Left cardiac atrium (tissue), 4 donors: ENCODE measurements at regions not wholly inside any gene's neighbourhood (a gene's known extent, or its start where the extent isn't known, plus 50 kb on each side); places are given as distances from the start of the nearest gene placed in this dataset.
"Not testable (repeated sequence)": the region's sequence is repeated elsewhere in the genome, so short reads cannot be mapped to it uniquely, and the experiment has no call there.

Source experiments
- ATAC-seq, 2 donors: fragments of 200-7000 bp; cut with Tn5 transposase; one replicate each; pipeline ENCODE4 v1.9.1; 2020; ENCODE audit warnings: mild to moderate bottlenecking in 2 of 2, moderate library complexity in 2 of 2
- DNase-seq: peaks from one replicate; pipeline ENCODE4 v3.0.0-alpha.2; 2020
- intact Hi-C, 2 donors: fragments of 100-400 bp; cut with DNase I; formaldehyde crosslinking; loops; one replicate each; pipeline versions ENCODE4 v1.14.1 to v1.15.1; 2022 to 2023
- donor health status: DM: no; HTN: yes; CAD: no.
- donor health status: DM: no; HTN: yes; CAD: no; lungs with severe emphysema.
- donor health status: DM: yes; HTN: yes; CAD: no.
- donor health status: Dilated cardiomyopathy.

- DNase-seq, intact Hi-C loops, ATAC-seq: not testable (repeated sequence)
Measured at GRCh38 chr11:87784862-87785261, 390.4 kb downstream of the RAB38 start.

DNA sequence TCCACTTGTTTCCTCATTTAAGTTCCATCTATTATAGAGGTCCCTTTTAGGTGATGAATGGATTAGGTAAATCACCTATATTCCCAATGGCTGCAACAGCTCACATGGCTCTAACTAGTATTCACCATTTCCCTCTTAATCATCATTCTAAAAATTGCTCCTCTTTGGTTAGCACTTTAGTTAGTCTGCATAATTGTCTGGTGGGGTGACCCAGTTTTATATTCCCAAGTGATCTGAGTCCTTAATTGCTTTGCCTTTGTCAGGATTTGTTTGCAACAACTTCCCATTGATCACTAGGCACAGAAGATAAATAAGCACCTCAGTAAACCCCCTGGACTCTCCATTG is 395.2 kb downstream of the RAB38 start:
- DNase-seq, result no peak
- intact Hi-C loops, result no loop called here
- ATAC-seq, result no peak

- intact Hi-C loops, result no loop called here
- ATAC-seq, result no peak
Measured at GRCh38 chr11:87779276-87780067, 395.8 kb downstream of the RAB38 start.

GRCh38 chr11:87778357-87778756 is 396.9 kb downstream of the RAB38 start:
- ATAC-seq (peak in 1 of 2 donors; percentile 19), DNase-seq (no peak)
- intact Hi-C loops, result no loop called here

More at GRCh38 chr11:87779276-87780067, 395.8 kb downstream of the RAB38 start:
- no peak for DNase-seq

GRCh38 chr11:87775036-87775435 is 400.2 kb downstream of the RAB38 start:
- DNase-seq (no peak), ATAC-seq (no peak)
- intact Hi-C loops, result no loop called here

GRCh38 chr11:87769661-87770060 is 405.6 kb downstream of the RAB38 start:
- ATAC-seq (no peak), DNase-seq (no peak)
- intact Hi-C loops, result no loop called here

- intact Hi-C loops, result no loop called here
- ATAC-seq (no peak), DNase-seq (no peak)
Measured at GRCh38 chr11:87767615-87768014, 407.6 kb downstream of the RAB38 start.

DNA sequence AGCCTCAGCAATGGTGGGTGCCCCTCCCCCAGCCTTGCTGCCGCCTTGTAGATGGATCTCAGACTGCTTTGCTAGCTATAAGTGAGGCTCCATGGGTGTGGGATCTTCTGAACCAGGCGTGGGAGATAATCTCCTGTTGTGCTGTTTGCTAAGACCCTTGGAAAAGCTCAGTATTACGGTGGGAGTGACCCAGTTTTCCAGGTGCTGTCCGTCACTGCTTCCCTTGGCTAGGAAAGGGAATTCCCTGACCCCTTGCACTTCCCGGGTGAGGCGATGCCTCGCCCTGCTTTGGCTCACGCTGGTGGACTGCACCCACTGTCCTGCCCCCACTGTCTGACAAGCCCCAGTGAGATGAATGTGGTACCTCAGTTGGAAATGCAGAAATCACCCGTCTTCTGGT is 411.2 kb downstream of the RAB38 start:
- intact Hi-C loops, DNase-seq, ATAC-seq: not testable (repeated sequence)

- intact Hi-C loops, result no loop called here
Measured at GRCh38 chr11:87754685-87755084, 420.6 kb downstream of the RAB38 start.

GRCh38 chr11:87753143-87753542 is 422.1 kb downstream of the RAB38 start:
- intact Hi-C loops, result no loop called here
- ATAC-seq, result no peak
- no peak for DNase-seq

More at GRCh38 chr11:87754685-87755084, 420.6 kb downstream of the RAB38 start:
- DNase-seq (no peak), ATAC-seq (no peak)

GRCh38 chr11:87743007-87743406 is 432.2 kb downstream of the RAB38 start:
- ATAC-seq, result no peak
- intact Hi-C loops, result no loop called here
- no peak for DNase-seq

DNA sequence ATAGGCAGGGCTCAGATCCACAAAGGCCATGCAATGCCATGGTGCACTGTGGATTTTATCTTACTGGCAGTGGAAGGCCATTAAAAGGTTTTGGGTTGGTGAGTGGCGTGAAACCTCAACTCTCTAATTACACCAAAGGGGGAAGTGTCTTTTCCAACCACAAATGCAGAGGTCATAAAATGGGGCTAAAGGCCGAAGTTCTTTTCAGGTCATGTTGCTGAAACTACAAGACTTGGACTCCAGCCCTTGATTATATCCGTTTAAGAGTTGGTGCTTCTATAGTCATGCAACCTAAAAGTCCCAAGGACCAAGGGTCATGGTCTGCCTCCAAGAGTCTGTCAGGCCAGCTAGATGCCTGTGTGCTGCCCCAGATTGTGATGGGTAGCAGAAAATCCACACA is 434.3 kb downstream of the RAB38 start:
- ATAC-seq (no peak), DNase-seq (no peak)
- intact Hi-C loops, result no loop called here

DNA sequence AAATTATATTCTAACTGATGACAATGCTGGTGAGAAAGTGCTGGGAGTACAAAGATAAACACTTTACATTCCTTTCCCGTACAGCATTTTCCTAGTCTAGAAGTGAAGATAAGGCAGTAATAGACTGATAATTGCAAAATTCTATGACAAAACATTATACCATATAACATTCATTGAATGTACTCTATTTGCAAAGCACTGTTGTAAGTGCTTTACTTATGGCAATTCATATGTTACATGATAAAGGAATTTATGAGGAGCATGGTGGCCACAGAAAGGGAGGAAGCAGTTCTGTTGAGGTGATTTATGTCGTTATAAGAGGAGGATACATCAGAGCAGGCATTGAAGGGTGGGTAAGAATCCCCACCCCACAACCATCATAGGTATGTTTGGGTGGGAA is 434.8 kb downstream of the RAB38 start:
- intact Hi-C loops, result no loop called here
- no peak for DNase-seq
- ATAC-seq, result no peak

- no peak for DNase-seq
- no peak for ATAC-seq
- intact Hi-C loops, result no loop called here
Measured at GRCh38 chr11:87739766-87740165, 435.5 kb downstream of the RAB38 start.

DNA sequence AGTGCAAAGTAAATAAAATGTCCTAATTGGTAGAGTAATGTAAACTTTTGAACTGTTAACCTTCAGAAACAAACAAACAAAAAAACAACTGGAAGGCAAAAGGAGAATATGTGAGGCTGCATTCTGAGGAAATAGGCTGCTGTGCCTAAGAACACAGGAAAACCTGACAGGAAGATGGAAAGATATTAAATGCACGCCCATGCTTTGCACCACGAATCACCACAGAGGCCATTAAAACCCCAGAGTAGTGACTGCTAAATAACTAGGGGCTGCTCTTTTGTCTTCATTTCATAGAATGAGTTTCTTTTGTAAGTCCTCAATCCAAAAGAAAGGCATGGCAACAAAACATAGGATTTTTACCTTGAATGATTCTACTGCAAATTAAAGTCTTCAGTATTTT is 436.0 kb downstream of the RAB38 start:
- intact Hi-C loops, result no loop called here
- DNase-seq (no peak), ATAC-seq (no peak)

DNA sequence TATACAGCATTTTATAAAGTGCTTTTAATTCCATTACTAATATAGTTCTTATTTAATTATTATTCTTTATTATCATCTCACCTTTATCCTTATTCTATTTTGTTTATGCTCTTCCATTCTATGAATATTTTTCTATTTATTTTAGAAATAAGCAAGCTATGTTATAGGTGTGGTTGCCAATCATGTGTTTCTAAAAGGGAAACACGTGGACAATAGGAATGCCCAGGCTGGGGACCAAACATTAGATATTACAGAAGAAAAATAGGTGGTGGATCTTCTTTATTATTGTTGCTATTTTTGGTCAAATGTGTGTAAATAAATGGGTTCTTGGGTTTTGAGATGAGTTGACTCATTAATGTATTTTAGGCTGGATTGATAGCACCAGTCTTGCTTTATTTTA is 438.3 kb downstream of the RAB38 start:
- ATAC-seq (no peak), DNase-seq (no peak)
- intact Hi-C loops, result no loop called here

DNA sequence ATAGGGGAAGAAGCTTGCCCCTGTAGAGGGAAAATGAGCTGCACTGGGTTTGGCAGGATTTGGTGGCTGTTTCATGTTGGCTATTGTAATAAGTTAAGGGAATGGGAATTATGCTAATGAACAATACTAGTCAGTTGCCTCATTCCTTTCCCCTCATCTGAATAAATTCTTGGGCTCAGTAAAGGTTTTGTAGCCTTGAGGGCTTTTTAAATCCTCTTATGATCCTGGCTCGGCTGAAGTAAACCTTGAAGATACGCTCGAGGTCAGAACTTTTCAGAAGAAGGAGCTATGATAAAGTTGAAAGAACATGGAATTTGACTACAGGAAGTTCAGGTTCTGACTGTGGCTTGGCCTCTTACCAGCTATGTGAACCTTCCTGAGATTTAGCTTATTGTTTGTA is 448.7 kb downstream of the RAB38 start:
- ATAC-seq, result no peak

DNA sequence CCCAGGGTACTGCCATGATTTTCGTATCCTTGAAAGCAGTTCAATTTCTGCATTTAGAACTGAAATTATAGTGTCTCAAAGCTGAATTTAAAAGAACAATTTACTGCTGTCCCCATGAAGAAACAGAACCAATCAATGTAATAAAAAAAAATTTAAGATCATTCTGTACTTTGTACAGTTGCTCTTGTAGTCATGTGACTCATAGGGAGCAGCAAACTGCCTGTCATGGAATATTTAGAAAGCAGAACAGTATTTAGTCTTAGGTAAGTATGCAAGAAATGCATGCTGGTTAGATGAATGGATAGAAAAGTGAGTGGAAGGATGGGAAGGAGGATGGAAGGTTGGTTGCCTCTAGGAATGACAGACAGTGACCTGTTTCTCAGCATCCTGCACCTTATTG is 450.9 kb downstream of the RAB38 start:
- intact Hi-C loops, result no loop called here
- ATAC-seq (no peak), DNase-seq (no peak)

More for the DNA sequence above, 448.7 kb downstream of the RAB38 start:
- intact Hi-C loops, result no loop called here
- DNase-seq, result no peak

GRCh38 chr11:87722756-87723565 is 452.3 kb downstream of the RAB38 start:
- ATAC-seq (no peak), DNase-seq (no peak)
- intact Hi-C loops, result no loop called here

- DNase-seq (no peak), ATAC-seq (no peak)
- intact Hi-C loops, result no loop called here
Measured at GRCh38 chr11:87719326-87720073, 455.7 kb downstream of the RAB38 start.
